ENCODE measurements at regions not wholly inside any gene's neighbourhood (a gene's known extent, or its start where the extent isn't known, plus 50 kb on each side); places are given as distances from the start of the nearest gene placed in this dataset.
A peak's percentile ranks its signal among the peaks of the same experiment; 100 is the strongest.
"Not testable (repeated sequence)": the region's sequence is repeated elsewhere in the genome, so short reads cannot be mapped to it uniquely, and the experiment has no call there.

- DNase-seq (ENCODE audit: low read depth), result no peak
Observed at GRCh38 chr4:53959343-53960120, 104.9 kb downstream of the CHIC2 start.

- DNase-seq (ENCODE audit: low read depth), result no peak
Observed at GRCh38 chr4:53956454-53956853, 108.0 kb downstream of the CHIC2 start.

GRCh38 chr4:53956053-53956452 lies 108.4 kb downstream of the CHIC2 start:
- no peak for DNase-seq (ENCODE audit: low read depth)

GRCh38 chr4:53951414-53951813 lies 113.0 kb downstream of the CHIC2 start:
- no peak for DNase-seq (ENCODE audit: low read depth)

GRCh38 chr4:53943345-53944085 lies 120.9 kb downstream of the CHIC2 start:
- DNase-seq (ENCODE audit: low read depth), result no peak

- no peak for DNase-seq (ENCODE audit: low read depth)
Observed at GRCh38 chr4:53942712-53943111, 121.7 kb downstream of the CHIC2 start.

GRCh38 chr4:53941331-53941730 lies 123.1 kb downstream of the CHIC2 start:
- DNase-seq (ENCODE audit: low read depth), result no peak

- DNase-seq (ENCODE audit: low read depth), result not testable (repeated sequence)
Observed at GRCh38 chr4:53939892-53940291, 124.5 kb downstream of the CHIC2 start.

GRCh38 chr4:53937918-53938317 lies 126.5 kb downstream of the CHIC2 start:
- DNase-seq (ENCODE audit: low read depth), result no peak

GRCh38 chr4:53937327-53937726 lies 127.1 kb downstream of the CHIC2 start:
- DNase-seq (ENCODE audit: low read depth), result no peak

- DNase-seq (ENCODE audit: low read depth), result no peak
Observed at GRCh38 chr4:53935780-53936179, 128.6 kb downstream of the CHIC2 start.

GRCh38 chr4:53932796-53933610 lies 131.4 kb downstream of the CHIC2 start:
- DNase-seq (ENCODE audit: low read depth), result no peak

- DNase-seq (ENCODE audit: low read depth), result no peak
Observed at GRCh38 chr4:53931461-53931961, 132.9 kb downstream of the CHIC2 start.

GRCh38 chr4:53929955-53930798 lies 134.2 kb downstream of the CHIC2 start:
- peak; percentile 38 for DNase-seq (ENCODE audit: low read depth)

- no peak for DNase-seq (ENCODE audit: low read depth)
Observed at GRCh38 chr4:53929311-53929710, 135.1 kb downstream of the CHIC2 start.

GRCh38 chr4:53928825-53929224 lies 135.6 kb downstream of the CHIC2 start:
- DNase-seq (ENCODE audit: low read depth), result no peak

GRCh38 chr4:53925050-53925605 lies 139.3 kb downstream of the CHIC2 start:
- DNase-seq (ENCODE audit: low read depth), result no peak

- DNase-seq (ENCODE audit: low read depth), result no peak
Observed at GRCh38 chr4:53924333-53925049, 139.9 kb downstream of the CHIC2 start.

- no peak for DNase-seq (ENCODE audit: low read depth)
Observed at GRCh38 chr4:53923921-53924320, 140.5 kb downstream of the CHIC2 start.

- DNase-seq (ENCODE audit: low read depth), result no peak
Observed at GRCh38 chr4:53921856-53922255, 142.5 kb downstream of the CHIC2 start.

Data from stimulated activated CD4-positive, alpha-beta T cell treated with anti-CD3 and anti-CD28 coated beads, Interleukin-2, amount 100 ng/mL, for 4 hours (primary cell).